GM19455 (cell line): ENCODE measurements at regions not wholly inside any gene's neighbourhood (a gene's known extent, or its start where the extent isn't known, plus 50 kb on each side); places are given as distances from the start of the nearest gene placed in this dataset.
"Not testable (repeated sequence)": the region's sequence is repeated elsewhere in the genome, so short reads cannot be mapped to it uniquely, and the experiment has no call there.

Source experiments
- ATAC-seq: cut with Tn5 transposase; IDR thresholded peaks from one replicate; pipeline ENCODE4 v1.9.1; 2021; ENCODE audit not compliant: unreplicated experiment

DNA sequence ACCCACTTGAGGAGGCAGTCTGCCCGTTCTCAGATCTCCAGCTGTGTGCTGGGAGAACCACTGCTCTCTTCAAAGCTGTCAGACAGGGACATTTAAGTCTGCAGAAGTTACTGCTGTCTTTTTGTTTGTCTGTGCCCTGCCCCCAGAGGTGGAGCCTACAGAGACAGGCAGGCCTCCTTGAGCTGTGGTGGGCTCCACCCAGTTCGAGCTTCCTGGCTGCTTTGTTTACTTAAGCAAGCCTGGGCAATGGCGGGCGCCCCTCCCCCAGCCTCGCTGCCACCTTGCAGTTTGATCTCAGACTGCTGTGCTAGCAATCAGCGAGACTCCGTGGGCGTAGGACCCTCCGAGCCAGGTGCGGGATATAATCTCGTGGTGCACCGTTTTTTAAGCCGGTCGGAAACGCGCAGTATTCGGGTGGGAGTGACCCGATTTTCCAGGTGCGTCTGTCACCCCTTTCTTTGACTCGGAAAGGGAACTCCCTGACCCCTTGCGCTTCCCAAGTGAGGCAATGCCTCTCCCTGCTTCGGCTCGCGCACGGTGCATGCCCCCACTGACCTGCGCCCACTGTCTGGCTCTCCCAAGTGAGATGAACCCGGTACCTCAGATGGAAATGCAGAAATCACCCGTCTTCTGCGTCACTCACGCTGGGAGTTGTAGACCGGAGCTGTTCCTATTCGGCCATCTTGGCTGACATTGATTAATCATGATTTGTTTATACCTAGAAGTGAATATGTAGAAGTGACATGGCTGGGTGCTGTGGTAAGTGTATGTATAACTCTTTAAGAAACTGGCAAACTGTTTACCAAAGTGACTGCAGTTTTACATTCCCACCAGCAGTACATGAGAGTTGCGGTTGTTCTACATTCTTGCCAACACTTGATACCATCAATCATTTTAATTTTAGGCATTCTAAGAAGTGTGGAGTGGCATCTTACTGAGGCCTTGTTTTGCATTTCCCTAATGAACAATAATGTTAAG is 465.9 kb upstream of the MAP3K7 start:
- ATAC-seq = not testable (repeated sequence)

DNA sequence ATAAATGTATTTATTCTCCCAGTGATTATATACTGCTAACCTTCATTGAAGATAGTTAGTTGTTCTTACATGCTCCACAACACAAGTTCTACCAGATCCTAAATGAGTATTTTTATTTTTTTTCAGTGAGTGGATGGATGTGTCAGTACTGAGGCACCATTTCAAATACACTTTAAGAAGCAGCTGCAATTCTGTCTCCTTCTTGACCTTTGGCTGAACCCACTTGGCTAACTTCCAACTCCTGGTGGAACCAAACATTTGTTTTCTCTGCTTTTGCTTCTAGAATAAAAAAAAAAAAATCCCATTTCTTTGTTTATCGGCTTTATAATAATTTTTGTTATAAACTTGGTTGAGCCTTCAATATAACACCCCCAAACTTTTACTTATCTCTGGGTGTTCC is 458.3 kb upstream of the MAP3K7 start:
- ATAC-seq = no peak

GRCh38 chr6:91043751-91044150 is 456.9 kb upstream of the MAP3K7 start:
- ATAC-seq = no peak

GRCh38 chr6:91042656-91043055 is 455.8 kb upstream of the MAP3K7 start:
- ATAC-seq = no peak

GRCh38 chr6:91033964-91034363 is 447.1 kb upstream of the MAP3K7 start:
- no peak for ATAC-seq

GRCh38 chr6:91031581-91031980 is 444.7 kb upstream of the MAP3K7 start:
- no peak for ATAC-seq

GRCh38 chr6:91029211-91029610 is 442.3 kb upstream of the MAP3K7 start:
- no peak for ATAC-seq

GRCh38 chr6:91023529-91023928 is 436.7 kb upstream of the MAP3K7 start:
- no peak for ATAC-seq

DNA sequence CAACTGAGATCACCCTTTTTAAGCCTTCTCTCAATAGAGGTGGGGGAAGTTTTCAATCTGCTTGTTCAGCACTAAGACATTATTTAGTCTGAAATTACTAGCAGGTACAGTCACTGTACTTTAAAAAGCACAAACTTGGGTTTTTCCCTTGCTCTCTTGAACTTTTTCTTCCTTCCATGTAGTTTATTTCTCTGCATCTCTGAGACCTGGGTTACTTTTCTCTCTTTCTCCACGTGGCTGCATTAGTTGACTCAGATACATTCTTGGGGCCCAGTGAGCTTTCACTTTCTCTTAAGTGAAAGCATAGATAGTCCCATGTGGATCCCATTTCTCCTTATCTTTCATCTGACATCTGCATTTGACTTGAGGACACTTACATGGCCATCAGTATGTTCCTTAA is 433.9 kb upstream of the MAP3K7 start:
- ATAC-seq = no peak

- no peak for ATAC-seq
Observed at GRCh38 chr6:91018586-91018985, 431.7 kb upstream of the MAP3K7 start.

DNA sequence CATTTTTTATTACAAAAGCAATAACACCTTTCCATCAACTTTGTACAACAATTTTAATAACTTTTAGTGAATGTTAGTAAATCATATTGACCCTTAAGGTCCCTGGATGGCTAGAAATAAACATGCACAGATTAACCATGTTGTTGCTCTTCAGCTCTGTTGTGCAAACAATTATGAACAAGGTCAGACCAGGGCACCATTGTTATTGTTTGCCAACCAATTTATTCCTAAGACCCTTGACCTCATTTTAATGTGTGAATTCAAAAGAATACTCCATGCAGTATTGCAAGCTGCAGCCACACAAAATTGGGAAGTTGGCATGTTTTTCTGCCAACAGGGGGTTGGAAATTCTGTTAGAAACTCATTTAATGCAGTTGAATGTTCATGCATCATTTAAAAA is 426.6 kb upstream of the MAP3K7 start:
- ATAC-seq = no peak

DNA sequence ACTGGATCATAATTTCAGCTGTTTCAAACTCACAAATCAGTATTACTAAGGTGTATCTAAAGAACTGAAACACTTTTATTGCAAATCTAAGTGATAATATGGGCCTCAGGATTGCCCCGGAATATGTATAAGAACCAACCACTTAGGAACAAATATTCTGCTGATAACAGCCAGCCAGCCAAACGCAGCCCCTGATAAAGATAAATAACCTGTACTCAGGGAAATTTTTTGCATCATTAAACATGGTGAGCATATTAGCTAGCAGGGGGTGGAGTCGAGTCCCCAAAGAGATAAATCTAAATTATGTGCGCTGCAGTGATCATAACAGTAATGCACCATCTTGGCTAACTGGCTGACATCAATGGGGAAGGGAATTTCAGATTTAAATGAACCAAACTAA is 410.2 kb upstream of the MAP3K7 start:
- ATAC-seq = no peak

- ATAC-seq = no peak
Observed at GRCh38 chr6:90993770-90994169, 406.9 kb upstream of the MAP3K7 start.

GRCh38 chr6:90989763-90990162 is 402.9 kb upstream of the MAP3K7 start:
- no peak for ATAC-seq

GRCh38 chr6:90984066-90984465 is 397.2 kb upstream of the MAP3K7 start:
- no peak for ATAC-seq

GRCh38 chr6:90983462-90983861 is 396.6 kb upstream of the MAP3K7 start:
- ATAC-seq = no peak

- no peak for ATAC-seq
Observed at GRCh38 chr6:90982581-90982980, 395.7 kb upstream of the MAP3K7 start.

GRCh38 chr6:90982051-90982450 is 395.2 kb upstream of the MAP3K7 start:
- no peak for ATAC-seq

GRCh38 chr6:90978046-90978445 is 391.2 kb upstream of the MAP3K7 start:
- no peak for ATAC-seq

- ATAC-seq = no peak
Observed at GRCh38 chr6:90977513-90977912, 390.6 kb upstream of the MAP3K7 start.

GRCh38 chr6:90976341-90976740 is 389.5 kb upstream of the MAP3K7 start:
- ATAC-seq = no peak

DNA sequence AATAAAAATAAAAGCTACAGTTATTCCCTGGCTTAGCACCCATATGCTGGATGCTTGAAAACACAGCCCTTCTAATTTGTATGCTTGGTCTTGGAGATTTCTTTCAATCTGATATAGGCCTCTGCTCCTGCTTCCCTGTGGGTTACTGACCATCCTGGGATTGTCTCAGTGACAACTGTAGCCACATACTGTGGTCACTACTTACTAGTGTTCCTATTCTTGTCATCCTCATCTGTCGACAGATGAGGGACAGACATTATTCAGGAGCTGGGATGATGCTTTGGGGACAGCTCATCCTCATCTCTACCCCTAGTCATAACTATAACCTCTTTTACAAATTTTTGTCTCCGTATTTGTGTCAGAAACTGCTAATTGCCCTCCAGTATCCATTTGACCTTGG is 388.9 kb upstream of the MAP3K7 start:
- no peak for ATAC-seq

- no peak for ATAC-seq
Observed at GRCh38 chr6:90973188-90973587, 386.3 kb upstream of the MAP3K7 start.
